NCI-H2081 treated with DMSO at 0.1 percent for 48 hours (cell line): ENCODE measurements at regions not wholly inside any gene's neighbourhood (a gene's known extent, or its start where the extent isn't known, plus 50 kb on each side); places are given as distances from the start of the nearest gene placed in this dataset.
A peak's percentile ranks its signal among the peaks of the same experiment; 100 is the strongest.
"Not testable (repeated sequence)": the region's sequence is repeated elsewhere in the genome, so short reads cannot be mapped to it uniquely, and the experiment has no call there.

Experiments used
- DNase-seq: peaks from one replicate; lab custom pipeline; 2025; lab: John Stamatoyannopoulos, UW

DNA sequence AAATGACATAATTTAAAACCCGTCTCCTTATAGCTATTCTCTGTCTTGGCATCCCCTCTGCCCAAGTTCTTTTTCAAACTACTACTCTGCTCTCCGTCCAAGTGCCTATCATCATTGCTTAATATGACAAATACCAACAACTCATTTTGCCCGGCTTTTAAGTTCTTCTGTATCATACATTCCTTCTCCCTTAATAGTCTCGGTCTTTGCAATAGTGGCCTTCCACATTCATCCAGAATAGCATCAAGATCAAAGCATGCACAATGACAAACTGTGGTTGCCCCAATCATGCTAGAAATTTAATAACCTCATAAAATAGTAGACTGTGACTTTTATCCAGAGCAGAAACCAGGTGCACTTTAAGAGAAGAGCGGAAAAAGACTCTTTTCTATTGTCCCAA is 198.9 kb downstream of the ETV1 start:
- DNase-seq: no peak

GRCh38 chr7:13792208-13792607 is 197.3 kb downstream of the ETV1 start:
- no peak for DNase-seq

DNA sequence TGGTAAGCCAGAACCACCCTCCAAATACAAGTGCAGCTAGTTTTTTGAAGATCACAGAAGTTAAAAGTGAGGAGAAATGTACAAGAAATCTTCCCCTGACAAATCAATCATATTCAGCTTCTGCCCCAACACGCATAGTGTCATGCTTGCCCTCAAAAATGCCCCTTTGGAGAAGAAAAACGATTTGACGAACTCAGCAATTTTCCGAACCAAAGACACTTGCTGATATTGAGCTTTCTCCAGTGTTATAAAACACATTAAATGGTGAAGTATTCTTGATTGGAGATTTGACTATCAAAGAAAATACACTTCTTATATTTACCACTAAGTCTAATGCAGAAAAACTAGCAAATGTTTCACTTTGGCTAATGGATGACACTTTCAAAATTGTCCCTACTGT is 195.5 kb downstream of the ETV1 start:
- DNase-seq: no peak

DNA sequence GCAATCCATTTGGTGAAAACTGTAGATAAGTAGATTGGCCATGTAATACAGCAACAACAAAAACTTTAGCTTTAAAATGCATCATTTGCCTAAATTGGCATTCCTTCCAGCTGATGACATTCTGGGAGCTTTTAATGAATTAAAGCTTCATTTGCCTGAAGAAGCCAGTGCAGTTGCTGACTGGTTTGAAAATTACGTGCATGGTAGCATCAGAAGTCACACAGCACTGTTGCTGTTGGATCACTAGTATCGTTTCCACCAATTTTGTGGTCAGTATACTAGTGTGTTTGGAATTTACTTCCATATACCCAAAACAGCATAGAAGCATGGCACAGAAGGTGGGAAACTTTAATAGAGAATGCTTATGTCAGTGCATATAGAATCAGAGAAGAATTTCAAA is 194.9 kb downstream of the ETV1 start:
- no peak for DNase-seq

GRCh38 chr7:13797545-13797944 is 191.9 kb downstream of the ETV1 start:
- DNase-seq: no peak

- DNase-seq: no peak
Measured at GRCh38 chr7:13800694-13801448, 188.6 kb downstream of the ETV1 start.

DNA sequence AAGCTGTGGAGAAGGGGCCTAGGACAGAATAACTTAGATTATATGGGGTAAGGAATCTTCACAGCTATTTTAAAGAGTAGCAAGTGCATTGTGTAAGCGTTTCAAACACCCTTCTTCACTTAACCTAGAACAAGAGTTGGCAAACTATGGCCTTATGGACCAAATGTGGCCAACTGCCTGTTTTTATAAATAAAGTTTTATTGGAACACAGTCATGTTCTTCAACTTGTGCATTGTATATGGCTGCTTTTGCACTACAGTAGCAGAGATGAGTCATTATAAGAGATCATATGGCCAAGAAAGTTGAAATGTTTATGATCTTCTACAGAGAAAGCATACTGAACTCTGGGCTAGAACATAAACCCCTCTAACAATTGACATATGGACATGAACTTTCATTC is 187.8 kb downstream of the ETV1 start:
- DNase-seq: no peak

- DNase-seq: no peak
Measured at GRCh38 chr7:13802651-13803050, 186.8 kb downstream of the ETV1 start.

DNA sequence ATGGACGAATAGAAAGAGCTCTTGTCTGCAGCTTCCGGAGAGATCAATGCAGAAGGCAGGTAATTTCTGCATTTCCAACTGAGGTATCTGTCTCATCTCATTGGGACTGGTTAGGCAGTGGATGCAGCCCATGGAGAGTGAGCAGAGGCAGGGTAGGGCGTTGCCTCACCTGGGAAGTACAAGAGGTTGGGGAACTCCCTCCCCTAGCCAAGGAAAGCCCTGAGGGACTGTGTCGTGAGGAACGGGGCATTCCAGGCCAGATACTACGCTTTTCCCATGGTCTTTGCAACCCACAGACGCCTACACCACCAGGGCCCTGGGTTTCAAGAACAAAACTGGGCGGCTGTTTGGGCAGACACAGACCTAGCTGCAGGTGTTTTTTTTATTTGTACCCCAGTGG is 186.3 kb downstream of the ETV1 start:
- DNase-seq: no peak

- not testable (repeated sequence) for DNase-seq
Measured at GRCh38 chr7:13806089-13806867, 183.2 kb downstream of the ETV1 start.

- DNase-seq: not testable (repeated sequence)
Measured at GRCh38 chr7:13817230-13817629, 172.2 kb downstream of the ETV1 start.

DNA sequence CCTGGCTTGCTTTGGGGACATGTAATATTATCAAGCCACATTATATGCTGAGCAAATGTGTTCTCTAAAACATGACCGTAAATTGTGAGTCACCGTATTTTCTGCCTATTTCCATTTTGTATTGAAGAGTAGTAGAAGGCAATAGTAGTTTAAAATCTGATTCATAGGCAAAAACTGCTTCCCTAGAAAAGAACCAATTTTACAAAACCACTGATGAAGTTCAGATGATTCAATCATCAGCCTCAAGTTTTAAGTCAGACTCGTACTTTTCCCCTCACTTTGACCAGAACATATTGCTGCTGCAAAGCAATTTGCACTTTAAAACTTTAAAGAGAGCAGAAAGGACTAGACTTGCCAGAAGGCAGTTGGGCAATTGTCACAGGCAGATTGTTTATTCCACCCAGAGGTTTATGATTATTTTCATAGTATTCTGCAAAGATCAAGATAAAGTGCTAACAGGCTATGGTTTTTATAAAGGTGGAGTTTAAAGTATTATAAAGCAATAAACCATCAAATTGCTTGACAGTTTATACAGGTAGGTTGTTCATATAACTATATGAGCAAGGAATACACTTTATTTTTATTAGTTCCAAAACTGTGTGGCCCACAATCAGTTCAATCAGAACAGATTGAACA is 168.2 kb downstream of the ETV1 start:
- DNase-seq: no peak

- no peak for DNase-seq
Measured at GRCh38 chr7:13822678-13823077, 166.8 kb downstream of the ETV1 start.

- DNase-seq: no peak
Measured at GRCh38 chr7:13826752-13827151, 162.7 kb downstream of the ETV1 start.

DNA sequence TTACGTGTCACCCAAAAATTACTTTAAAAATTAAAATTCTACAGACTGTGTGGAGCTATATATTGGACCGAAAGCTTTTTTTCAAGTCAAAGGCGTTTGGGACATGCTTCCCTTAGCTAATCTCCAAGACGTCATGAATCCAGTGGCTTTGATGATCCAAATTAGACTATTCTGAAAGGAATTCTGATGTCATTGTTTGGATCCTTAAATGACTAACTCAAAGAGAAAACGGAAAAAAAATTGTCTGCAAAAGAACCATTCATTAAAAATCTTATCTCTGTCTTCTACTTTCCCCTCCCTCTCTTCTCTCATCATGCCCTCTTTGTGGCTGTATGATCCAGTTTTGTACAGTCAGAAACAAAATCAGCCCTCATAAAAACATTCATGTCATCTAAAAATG is 161.8 kb downstream of the ETV1 start:
- DNase-seq: no peak

GRCh38 chr7:13829231-13829630 is 160.2 kb downstream of the ETV1 start:
- no peak for DNase-seq

- DNase-seq: no peak
Measured at GRCh38 chr7:13829914-13830900, 159.3 kb downstream of the ETV1 start.

GRCh38 chr7:13832346-13832745 is 157.1 kb downstream of the ETV1 start:
- no peak for DNase-seq

GRCh38 chr7:13834328-13834761 is 155.1 kb downstream of the ETV1 start:
- DNase-seq: no peak

- DNase-seq: no peak
Measured at GRCh38 chr7:13835442-13835841, 154.0 kb downstream of the ETV1 start.

GRCh38 chr7:13839063-13839462 is 150.4 kb downstream of the ETV1 start:
- peak; percentile 99 for DNase-seq
